KG1 (cell line): ENCODE measurements at regions not wholly inside any gene's neighbourhood (a gene's known extent, or its start where the extent isn't known, plus 50 kb on each side); places are given as distances from the start of the nearest gene placed in this dataset.

Source experiments
- DNase-seq: peaks from one replicate; lab custom pipeline; 2025; lab: John Stamatoyannopoulos, UW

GRCh38 chr12:107891967-107892366, 117.5 kb downstream of the ASCL4 start:
- DNase-seq, result no peak

GRCh38 chr12:107894589-107894988, 120.1 kb downstream of the ASCL4 start:
- no peak for DNase-seq

GRCh38 chr12:107895966-107896365, 121.5 kb downstream of the ASCL4 start:
- DNase-seq, result no peak

- DNase-seq, result no peak
These were observed 126.1 kb downstream of the ASCL4 start for GRCh38 chr12:107900588-107900987.

GRCh38 chr12:107903341-107904061, 129.0 kb downstream of the ASCL4 start:
- no peak for DNase-seq

- DNase-seq, result no peak
These were observed 132.2 kb downstream of the ASCL4 start for GRCh38 chr12:107906707-107907106.

GRCh38 chr12:107912421-107913004, 138.0 kb downstream of the ASCL4 start:
- DNase-seq, result no peak

- DNase-seq, result no peak
These were observed 140.0 kb downstream of the ASCL4 start for GRCh38 chr12:107914460-107914977.

GRCh38 chr12:107917912-107918800, 143.7 kb downstream of the ASCL4 start:
- no peak for DNase-seq

- DNase-seq, result no peak
These were observed 146.6 kb downstream of the ASCL4 start for GRCh38 chr12:107921062-107921461.

- DNase-seq, result no peak
These were observed 150.6 kb downstream of the ASCL4 start for GRCh38 chr12:107925125-107925524.

GRCh38 chr12:107929436-107929835, 154.9 kb downstream of the ASCL4 start:
- no peak for DNase-seq

GRCh38 chr12:107931761-107932160, 157.3 kb downstream of the ASCL4 start:
- DNase-seq, result no peak

- DNase-seq, result no peak
These were observed 163.9 kb downstream of the ASCL4 start for GRCh38 chr12:107938446-107938845.

- DNase-seq, result no peak
These were observed 174.0 kb downstream of the ASCL4 start for GRCh38 chr12:107948391-107948945.

GRCh38 chr12:107951024-107951423, 176.5 kb downstream of the ASCL4 start:
- no peak for DNase-seq

- no peak for DNase-seq
These were observed 173.0 kb upstream of the WSCD2 start for GRCh38 chr12:107955966-107956643.

GRCh38 chr12:107957459-107957858, 171.6 kb upstream of the WSCD2 start:
- no peak for DNase-seq

GRCh38 chr12:107963635-107964034, 165.5 kb upstream of the WSCD2 start:
- DNase-seq, result no peak

- DNase-seq, result no peak
These were observed 161.9 kb upstream of the WSCD2 start for GRCh38 chr12:107967170-107967569.

- no peak for DNase-seq
These were observed 155.1 kb upstream of the WSCD2 start for GRCh38 chr12:107973950-107974349.

- DNase-seq, result no peak
These were observed 152.8 kb upstream of the WSCD2 start for GRCh38 chr12:107976331-107976730.
